Suppressor macrophage treated with lipopolysaccharide for 4 hours (primary cell): ENCODE measurements at regions not wholly inside any gene's neighbourhood (a gene's known extent, or its start where the extent isn't known, plus 50 kb on each side); places are given as distances from the start of the nearest gene placed in this dataset.
A peak's percentile ranks its signal among the peaks of the same experiment; 100 is the strongest.
"Not testable (repeated sequence)": the region's sequence is repeated elsewhere in the genome, so short reads cannot be mapped to it uniquely, and the experiment has no call there.

Source experiments
- DNase-seq: peaks from one replicate; pipeline ENCODE4 v3.0.0-alpha.2; 2020

DNA sequence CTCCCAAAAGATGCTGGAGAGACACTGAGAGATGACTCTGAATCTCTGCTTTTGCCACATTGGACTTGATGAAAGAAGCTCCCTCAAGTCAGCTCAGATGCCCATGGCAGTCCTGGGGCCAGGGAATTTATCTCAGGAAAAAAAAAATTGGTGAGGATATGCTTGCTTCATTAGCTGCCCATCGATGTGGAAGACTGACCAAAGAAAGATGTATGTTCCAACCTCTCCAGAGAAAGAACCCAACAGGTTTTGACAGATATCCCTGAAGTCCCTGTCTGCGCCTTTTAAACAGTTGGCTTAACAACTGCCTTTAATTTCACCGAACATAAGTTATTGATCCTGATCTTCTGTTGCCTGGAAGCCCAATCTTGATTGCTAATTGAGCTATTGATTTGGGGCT lies 137.4 kb downstream of the TMEM114 start:
- DNase-seq: no peak

DNA sequence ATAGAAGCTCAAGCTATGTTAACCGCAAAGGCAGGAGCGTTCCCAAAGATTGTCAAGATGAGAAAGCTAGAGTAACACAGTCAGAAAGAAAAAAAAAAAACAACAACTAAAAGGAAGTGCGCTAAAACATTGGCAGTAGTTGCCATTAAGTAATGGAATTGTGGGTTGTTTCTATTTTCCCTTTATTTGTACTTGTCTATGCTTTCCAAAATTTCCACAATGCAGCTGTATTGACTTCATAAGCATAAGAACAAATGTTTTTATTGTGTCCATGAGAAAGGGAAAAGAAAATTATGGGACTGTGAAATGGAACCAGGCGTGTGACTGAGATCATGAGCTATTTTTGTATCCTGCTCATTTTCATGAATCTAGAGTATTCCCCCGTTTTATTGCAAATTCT lies 153.4 kb downstream of the TMEM114 start:
- DNase-seq: no peak

DNA sequence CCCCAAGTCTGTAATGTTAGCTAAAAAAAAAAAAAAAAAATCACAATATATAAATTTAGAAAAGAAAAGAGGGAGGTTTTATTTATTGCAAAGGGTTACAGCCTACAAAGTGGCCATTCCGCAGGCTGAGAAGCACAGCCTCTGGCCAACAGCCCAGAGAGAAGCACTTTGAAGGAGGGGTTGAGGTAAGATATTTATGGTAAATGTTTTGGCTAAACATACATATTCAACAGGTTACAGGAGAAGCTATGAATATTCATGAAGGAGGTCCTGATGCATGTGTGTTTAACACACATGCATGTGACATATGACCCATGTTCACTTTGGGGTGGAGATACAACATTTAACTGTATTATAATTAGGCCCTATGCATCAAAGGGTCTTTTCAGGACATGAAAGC lies 158.5 kb downstream of the TMEM114 start:
- no peak for DNase-seq

DNA sequence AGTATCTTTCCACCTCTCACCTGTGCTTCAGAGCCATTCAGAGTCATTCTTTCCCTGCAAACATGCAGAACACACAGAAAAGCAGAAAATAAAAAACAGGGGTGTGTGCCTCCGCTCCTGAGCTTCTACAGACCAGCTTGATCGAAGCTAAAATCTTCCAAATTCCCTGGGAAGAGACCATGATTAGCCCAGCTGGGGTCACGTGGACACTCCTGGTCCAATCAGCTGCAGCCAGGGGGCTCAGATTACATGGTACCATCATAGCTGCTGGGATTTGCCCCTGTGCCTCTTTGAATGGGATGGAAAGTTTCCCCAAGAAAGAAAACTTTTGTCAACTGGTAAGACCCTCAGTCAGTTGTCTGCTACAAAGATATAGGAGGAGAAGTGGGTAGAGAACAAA lies 159.9 kb downstream of the TMEM114 start:
- no peak for DNase-seq

DNA sequence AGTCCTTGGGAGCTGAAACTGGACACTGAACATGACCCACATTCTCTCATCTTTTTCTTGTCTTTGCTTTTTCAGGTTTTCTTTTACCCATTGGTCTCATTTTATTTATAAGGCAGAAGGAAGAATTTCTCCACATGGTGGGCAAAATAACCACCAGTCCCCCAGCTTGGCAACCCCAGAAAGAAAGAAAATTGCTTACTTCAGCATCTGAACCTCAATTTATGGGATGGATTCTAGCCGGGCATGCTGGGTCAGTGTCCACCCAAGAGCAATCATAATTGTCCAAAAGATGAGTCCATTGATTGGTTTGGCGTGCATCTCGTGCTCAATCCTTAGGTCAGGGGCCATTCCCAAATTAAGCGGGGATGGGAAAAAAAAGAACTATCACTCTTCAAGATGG lies 163.7 kb downstream of the TMEM114 start:
- no peak for DNase-seq

DNA sequence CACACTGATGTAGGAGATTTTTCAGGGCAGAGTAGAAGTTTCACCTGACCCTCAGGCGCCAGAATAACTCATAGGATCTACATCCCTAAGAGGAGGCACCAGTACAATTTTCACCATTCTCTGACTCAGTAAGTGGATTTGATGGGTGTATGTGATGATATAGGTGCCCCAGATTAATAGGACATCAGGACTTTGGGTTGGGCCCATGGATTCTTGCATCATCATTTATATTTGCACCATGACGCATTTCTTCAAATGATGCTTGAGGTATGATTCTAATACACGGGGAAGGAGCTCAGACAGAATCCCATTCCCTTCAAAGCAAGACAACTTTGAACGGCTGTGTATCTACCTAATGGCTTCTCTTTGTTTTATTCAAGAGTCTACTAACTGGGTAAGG lies 173.2 kb downstream of the TMEM114 start:
- DNase-seq: no peak

DNA sequence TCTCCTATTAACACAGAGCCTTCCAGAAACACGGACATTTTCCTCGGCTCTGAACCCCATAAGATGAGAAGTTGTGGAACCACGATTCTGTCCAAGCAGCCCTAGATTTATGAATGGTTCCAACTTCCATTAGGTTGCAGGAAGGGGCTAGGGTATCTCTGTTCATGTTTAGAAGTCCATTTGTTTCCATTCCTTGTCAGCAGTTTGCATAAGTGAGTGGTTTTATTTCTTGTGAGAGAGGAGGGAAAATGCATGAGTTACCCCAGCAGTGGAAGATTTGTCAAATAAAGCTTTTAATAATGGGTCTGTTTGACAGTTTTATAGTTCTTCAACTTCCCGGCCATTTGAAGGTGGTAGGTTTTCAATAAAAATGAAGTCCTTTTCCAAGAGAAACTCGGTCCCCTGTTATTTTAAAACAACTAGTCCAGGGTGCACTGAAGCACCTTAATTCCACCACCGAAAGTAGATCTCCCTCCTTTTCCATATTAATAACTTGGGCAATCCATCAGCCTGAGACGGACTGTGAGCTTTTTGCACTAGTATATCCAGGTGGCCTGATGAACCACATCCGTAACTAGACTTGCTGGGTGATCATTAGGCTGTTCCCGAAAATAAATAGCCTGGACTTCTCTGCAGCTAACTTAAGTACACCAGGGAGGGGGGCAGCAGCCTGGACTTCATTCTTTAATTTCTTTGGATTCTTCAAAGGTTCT lies 181.3 kb downstream of the TMEM114 start:
- no peak for DNase-seq

DNA sequence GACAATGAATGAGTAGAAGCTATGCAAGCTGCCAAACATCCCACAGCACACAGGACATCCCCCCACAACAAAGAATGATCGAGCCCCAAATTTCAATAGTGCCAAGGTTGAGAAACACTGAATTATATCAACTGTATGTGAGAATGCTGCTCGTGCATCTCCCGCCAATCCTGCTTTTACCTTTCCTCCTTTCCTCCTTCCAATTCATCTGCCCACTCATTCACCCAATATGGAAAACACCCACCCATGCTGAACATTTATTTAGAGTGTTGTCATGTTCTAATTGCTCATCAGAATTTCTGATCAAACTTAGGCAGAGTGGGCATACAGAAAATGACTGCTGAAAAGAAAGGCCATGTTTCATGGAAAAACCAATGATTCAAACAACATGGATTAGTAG lies 183.0 kb downstream of the TMEM114 start:
- no peak for DNase-seq

DNA sequence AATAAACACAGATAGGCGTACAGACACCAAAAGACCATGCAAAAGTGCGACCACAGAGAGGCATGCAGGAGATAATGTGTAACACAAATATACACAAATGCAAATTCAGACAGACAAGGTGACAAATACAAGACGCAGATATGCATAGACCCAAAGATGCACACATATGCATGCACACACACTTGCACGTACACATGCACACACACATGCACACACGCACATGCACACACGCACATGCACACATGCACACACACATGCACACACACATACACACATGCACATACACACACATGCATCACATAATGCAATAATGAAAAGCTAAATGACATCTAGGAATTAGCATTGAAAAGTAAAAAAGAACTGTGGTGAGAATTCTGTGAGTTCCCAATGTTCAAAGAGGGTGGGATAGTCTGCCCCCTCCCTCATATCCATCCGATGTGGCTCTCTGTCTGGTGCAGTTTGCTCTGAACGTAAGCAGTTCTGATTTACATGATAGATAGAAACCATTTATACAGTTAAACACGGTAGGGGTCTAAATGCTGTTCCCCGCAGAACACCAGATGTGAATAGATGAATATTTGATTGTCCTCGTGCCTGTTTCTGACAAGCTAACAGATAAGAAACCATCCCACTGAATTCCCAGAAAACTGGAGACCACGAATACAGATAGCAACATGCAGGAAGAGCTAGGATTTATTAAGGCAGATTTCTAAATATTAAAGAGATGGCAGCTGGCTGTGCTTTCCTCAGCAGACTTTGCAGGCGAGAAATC lies 186.1 kb downstream of the TMEM114 start:
- DNase-seq: no peak

DNA sequence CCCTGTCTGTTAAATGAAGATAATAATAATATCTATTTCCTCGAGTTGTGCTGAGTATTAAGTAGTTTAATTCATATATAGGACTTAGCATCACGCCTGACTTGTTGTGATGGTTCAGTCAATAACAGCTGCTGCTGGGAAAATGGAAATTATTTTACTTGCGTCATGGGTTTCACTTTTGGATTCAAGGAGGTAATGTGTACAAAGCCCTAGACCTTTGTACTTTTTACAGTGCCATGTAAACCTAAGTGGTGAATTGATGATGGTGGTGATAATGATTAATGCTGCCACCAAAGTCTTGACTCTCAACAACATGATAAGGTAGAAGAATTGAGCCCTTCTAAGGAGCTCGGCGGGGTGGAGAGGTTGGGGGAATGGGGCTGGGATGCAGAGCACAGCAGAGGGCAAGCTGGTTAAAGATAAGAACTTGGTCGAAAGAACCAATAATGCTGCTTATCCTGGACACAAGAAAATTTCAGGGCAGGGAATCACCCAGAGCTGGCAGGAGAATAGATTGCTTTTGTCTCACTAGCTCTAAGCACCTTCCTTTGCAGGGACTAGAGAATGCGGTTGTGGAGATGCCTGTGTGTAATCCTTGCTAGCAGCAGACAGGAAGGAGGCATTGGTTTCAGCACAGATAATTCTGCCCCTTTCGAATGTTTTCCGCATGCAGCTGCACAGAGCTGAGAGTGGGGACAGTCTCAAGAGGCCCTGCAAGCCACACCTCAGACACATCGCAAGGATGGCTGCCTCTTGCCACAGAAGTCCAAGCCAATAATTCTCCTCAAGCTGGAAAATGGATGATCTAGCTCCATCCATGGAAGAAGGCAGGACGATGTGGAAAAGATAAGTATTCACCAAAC lies 187.1 kb downstream of the TMEM114 start:
- DNase-seq: no peak

DNA sequence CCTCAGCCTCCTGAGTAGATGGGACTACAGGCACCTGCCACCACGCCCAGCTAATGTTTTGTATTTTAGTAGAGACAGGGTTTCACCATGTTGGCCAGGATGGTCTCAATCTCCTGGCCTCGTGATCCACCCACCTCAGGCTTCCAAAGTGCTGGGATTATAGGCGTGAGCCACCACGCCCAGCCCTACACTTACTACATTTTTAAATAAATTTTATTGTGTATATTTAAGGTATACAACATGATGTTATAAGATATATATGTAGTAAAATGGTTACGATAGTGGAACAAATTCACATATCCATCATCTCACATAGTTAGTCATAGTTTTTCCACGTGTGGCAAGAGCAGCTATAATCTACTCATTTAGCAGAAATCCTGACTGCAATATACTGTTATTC lies 189.6 kb downstream of the TMEM114 start:
- DNase-seq: not testable (repeated sequence)

DNA sequence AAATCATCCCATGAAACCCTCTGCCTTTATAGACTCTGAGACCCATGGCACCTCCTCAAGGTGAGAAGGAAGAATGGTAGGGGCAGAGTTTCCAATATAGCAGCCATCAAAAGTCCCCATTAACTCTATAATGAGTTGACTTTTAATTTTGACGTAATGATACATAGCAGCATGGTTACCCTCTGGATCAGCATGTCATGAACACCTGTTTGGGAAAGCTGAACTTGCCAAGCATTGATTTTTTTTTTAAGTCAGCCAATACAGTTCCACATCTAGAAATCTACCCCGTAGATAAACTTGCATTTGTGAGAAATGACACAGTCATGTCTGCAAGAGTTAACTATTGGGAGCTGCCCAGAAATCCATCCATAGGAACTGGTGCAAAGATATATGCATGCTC lies 191.8 kb downstream of the TMEM114 start:
- no peak for DNase-seq

DNA sequence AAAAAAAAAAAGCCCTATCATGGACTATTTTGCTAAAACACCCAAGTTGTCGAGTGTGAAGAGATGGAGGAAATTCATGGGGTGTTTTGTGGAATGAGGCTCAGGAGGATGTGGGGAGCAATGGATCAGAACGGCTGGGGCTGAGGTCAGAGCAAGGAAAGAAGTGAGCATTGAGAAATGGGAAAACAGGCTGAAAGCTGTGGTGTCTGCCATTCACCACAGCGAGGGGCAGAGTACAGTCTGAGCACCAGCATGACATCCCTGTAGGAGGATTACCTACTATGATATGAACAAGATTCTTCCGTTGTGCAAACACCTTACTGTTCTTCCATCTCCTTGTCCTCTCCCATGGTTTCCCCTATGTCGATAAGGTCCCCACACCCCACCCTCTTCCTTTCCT lies 193.1 kb downstream of the TMEM114 start:
- DNase-seq: no peak

DNA sequence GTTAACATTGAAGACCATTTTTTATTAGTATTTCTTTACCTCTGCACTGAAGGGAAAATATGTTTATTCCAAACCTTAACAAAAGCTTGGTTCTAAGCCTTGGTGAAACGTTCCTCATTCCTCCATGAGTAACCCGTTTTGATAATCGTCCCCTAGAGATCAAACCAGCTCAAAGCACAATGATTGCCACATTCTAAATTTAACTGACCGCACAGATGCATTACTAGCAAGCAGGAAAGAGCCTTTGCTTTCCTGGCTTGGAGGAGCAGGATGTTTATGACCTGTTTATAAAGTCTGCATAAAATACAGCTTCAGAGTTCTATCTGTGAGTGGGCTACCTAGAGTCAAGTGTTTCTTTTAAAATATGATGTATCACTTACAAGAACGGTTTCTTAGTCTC lies 193.8 kb downstream of the TMEM114 start:
- DNase-seq: no peak

DNA sequence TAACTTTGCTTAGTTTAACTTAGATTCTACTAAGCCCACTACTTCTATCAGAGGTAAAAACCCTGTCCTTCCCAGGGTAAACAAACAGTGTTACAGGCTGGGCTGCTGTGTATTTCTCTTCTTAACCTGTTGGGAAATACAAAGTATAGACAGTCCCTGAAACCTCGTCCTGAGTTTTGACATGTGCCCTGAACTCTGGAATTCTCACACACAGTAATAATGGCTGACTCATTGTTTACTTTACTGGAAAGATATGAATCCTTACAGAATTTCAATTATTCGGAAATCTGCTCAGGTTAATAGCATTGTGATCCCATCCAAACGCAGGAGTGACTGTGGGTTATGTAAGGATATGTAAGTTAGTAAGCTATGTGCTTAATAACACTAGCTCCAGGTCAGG lies 199.1 kb downstream of the TMEM114 start:
- DNase-seq: no peak

DNA sequence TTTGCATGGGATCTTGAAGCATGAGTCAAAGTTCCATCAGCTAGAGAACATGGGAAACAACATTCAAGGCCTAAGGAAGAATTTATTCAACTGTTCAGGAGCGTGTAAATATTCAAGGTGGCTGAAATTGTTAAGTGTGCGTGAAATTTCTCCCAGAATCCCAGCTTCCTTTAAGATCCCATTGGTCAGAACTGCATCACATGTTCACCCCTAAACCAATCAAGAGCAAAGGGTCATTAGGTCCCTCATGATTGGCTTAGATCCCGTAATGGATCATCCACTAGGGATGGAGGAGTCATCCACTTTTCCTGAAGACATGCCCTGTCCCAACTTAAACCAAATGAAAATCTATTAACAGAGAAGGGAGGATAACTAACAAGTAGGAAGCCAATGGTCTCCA lies 201.6 kb downstream of the TMEM114 start:
- DNase-seq: no peak

DNA sequence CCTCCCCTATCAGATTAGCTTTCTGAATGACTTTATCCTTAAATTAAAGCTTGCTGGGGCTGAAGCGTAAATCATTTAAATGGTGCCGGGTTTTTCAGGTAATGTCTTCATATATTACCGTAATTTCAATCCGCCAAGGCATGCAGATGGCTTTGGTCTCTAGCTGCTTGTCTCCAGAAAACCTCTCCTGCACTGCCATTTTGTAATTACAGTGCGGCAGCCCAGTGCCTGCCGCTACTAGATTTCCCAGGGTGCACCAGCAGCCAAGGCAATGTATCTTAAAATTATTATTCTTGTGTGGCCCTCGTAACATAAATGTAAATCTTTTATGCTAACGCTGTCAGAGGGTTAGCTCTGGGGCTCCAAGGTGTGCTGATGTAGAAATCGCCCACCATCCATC lies 208.5 kb downstream of the TMEM114 start:
- no peak for DNase-seq

DNA sequence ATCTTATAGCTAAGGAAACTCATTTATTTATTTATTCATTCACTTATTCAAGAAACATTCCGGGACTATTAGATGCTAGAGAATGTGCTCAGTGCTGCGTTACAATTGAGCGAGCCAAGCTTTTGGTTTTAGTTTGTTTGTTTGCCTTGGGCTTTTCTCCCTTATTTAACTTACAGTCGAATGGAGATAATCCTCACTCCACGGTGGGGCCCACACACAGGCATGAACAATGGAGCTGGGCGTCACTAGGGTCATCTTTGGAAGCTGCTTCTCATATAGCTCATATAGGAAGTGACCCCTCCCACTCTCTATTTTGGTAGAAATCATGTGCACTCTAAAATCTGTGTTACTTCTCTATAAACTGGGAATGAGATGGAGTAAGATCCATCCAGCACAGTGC lies 210.0 kb downstream of the TMEM114 start:
- no peak for DNase-seq

DNA sequence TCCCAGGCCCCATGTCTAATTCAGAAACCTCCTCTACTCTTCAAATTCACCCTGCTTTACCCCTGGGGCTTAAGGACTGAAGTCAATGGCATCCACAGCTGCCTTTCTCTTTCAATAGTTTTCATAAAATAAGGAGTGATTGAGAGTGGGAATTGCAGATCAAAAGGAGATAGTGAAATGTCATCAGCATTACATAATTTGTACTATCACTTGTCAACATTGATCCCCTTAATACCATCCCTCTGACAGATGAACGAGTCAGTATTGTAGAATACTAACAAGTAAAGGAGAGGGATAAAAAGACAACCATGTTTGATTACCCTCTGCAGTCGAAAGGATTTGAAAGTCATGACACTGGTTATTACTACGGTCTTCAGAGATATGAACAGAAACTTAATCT lies 212.4 kb downstream of the TMEM114 start:
- DNase-seq: no peak

DNA sequence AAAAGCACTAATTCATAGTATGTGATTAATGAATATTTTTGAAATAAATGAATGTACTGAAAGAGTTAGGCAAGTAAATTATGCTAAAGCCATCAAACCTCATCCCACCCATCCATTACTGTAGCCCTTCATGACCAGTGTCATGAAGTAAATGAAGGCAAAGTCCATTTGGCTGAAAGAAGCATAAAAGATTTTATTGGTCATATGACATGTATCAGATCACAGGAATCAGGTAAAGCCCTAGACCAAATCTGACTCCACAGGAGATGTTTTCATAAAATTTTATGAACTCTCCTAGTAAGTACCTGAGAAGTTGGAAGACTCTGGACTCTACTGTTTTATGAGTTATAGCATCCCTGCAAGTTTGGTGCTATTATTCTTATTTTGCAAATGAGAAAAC lies 213.5 kb downstream of the TMEM114 start:
- no peak for DNase-seq

DNA sequence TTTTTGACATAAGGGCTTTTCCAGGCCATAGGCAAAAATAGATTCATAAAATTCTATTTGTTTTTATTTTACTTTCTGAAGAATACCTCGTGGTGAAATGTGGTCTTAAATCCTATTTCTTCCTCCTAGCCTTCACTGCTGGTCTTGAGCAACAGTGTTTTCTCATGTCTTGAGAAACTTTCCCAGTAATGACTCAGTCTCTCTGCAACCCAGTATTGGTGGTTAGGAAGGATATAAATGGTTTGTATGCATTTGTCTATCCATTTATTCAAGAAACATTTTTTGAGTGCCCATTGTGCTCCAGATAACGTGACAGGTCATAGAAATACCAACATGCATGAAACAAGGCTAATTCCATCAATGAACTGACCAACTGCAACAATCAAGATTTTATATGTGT lies 213.9 kb downstream of the TMEM114 start:
- DNase-seq: peak; percentile 5

DNA sequence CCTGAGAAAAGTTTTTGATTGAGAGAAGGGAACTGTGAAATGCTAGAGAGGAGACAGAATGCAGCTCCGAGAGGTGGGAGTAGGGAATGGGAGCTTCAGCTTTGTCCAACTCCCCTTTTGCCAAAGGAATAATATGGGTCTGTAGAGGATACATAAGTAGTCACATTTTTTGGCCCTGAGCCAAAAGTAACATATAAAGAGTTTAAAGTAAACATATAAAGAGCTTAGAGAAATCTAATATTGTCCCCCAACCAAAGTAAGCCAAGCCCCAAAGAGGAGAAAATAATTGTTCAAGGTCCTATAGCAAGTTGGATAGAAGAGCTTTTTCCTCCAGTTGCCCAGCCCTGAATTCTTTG lies 215.1 kb downstream of the TMEM114 start:
- no peak for DNase-seq

DNA sequence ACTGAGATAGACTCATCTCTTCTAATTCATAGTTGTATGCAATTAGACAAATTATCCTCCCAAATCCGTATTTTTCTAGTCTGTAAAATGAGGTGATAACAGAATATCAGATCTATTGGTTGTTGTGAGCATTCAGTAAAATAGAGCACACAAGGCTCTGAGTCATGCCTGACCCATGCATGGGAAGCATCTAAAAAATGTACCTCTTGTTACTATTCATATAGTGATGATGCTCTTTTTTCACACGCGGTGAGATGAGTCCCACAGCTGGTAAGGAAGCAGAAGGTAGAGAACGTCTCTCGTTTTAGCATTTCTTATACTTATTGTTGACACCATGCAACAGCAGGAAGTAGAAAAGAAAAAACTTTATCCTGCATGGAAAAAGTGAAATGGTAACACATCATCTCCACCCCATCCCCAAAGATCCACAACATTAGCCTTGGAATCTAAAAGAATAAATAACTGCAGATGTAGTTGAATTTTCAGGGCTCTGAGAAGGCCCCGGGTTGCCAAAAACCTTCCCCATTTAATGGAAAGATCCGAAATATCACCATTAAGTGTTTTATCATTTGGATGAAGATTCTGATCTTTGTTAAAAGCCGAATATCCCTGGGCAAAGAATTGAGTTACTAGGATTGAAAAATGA lies 215.6 kb downstream of the TMEM114 start:
- no peak for DNase-seq
